ENCODE measurements at regions not wholly inside any gene's neighbourhood (a gene's known extent, or its start where the extent isn't known, plus 50 kb on each side); places are given as distances from the start of the nearest gene placed in this dataset.

GRCh38 chr6:14964556-14965270 lies 281.2 kb upstream of the JARID2 start:
- no peak for DNase-seq (ENCODE audit: low read depth in 2 of 2)

DNA sequence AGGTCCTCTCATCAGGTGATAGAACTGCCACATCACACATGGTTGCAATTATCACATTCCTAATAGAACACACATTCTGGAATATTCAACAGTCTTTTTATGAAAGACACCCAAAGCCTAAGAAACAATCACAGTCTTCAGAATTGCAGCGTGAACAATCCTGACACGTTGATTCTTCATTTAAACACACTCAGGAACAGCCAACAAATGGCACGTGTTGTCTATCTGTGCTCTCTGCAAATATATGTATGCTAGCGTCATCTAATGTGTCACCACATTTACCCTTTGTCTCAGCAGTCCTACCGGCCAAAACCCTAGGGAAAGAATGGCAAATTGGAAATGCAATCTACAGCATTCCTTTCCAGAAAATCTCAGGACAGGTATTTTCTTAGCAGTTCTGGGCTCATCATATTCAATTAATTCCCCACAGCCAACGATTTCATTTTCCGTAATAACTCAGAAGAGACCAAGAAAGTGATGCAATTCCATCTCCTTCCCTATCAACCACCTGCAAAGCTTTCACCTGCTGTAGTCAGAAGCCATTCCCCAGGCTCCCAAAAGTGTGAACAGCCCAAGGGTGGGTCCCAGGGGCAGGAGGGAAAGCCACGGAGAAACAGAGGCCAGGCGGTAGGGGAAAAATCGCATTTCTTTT lies 280.3 kb upstream of the JARID2 start:
- DNase-seq (ENCODE audit: low read depth in 2 of 2): no peak

GRCh38 chr6:14966096-14966905 lies 279.6 kb upstream of the JARID2 start:
- DNase-seq (ENCODE audit: low read depth in 2 of 2): no peak

DNA sequence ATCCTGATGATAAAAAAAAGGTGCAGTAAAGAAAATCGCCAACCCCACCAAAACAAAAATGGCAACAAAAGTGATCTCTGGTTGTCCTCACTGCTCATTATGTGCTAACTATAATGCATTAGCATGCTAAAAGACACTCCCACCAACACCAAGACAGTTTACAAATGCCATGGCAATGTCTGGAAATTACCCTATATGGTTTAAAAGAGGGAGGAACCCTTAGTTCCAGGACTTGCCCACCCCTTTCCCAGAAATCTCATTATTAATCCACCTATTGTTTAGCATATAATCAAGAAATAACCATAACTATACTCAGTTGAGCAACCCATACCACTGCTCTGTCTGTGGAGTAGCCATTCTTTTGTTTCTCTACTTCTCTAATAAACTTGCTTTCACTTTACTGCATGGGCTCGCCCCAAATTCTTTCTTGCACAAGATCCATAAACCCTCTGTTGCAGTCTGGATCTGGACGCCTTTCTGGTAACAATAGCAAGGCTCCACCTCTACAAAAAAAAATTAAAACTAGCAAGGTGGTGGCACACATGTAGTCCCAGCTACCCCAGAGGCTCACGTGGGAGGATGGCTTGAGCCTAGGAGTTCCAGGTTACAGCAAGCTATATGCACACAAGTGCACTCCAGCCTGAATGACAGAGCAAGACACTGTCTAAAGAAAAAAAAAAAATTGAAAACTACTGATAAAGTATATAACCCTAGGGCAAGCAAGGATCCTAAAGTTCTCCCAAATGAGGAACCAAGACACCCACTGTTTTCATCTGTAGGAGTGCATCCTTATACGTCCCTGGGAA lies 278.8 kb upstream of the JARID2 start:
- no peak for DNase-seq (ENCODE audit: low read depth in 2 of 2)

DNA sequence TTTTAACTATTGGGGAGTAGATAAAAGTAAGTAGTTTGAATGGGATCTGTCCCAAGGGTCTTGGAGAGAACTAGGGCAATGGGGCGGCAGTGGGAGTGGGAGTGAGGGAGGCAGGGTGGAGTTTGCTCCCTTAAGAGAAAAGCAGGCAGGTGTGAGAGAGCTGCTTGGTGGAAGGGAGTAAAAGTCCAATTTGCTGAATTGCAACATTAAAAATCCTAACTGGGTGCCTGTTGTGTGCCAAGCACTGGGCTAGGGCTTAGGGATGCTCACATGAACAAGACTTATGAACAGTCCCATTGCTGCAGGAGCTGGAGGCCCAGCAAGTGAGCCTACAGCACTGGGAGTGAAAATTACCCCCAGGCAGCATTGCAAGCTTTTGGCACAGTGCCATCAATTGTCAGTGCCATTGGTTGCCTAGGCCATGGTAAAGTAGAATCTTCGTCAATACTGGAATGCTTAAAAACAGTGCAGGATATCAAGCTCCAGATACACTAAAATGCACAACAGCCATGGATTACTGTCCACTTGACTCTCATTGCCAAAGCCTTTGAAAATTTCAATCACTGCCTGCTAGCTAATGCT lies 277.7 kb upstream of the JARID2 start:
- DNase-seq (ENCODE audit: low read depth in 2 of 2): no peak

DNA sequence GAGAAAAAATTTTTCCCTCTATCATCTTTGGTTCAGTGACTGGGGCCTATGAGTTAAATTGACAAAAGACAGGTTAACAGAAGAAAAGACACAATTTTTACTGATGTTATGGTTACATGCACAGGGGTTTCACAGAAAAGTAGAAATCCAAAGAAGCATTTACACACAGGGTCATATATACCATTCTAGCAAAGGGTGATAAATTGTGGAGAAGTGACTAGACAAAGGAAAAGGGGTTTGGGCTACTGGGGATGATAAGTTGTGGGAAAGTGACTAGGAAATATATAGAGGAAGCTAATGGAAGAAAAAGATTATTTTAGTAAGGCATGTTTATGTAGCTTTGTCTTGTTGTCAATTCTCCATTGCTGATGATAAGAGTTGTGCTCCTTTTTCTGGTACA lies 276.7 kb upstream of the JARID2 start:
- DNase-seq (ENCODE audit: low read depth in 2 of 2): no peak

GRCh38 chr6:14972379-14973067 lies 273.3 kb upstream of the JARID2 start:
- no peak for DNase-seq (ENCODE audit: low read depth in 2 of 2)

- no peak for DNase-seq (ENCODE audit: low read depth in 2 of 2)
These were observed 271.5 kb upstream of the JARID2 start for GRCh38 chr6:14974372-14974771.

DNA sequence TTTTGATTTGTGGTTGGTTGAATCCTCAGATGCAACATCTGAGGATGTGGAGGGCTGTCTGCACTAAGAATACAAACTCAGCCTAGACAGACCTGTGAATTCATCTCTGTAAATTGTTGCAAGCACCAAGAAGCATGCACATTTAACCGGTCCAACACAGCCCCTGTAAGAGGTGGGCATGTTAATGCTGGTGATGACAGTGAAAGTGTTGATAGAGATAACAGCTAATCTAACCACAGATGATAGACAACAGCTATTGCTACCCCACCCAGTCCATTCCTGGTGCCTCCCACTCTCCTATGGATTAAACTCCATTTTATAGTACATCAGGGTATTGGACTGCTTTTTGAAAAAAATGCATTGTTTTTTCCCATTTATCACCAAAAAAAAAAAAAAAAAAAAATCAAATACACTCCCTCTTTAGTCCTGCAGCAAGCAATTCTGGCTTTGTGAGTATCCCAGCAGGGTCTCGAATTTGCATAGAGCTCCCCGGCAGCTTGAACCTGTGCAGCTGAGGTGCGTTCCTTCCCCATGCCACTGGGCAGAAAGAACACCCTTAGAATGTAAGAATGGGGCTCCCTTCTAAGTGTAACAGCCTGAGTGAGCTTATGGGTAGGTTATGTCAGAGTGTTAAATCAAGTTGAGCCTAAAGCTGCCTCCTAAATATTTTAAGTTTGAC lies 270.9 kb upstream of the JARID2 start:
- DNase-seq (ENCODE audit: low read depth in 2 of 2): no peak

DNA sequence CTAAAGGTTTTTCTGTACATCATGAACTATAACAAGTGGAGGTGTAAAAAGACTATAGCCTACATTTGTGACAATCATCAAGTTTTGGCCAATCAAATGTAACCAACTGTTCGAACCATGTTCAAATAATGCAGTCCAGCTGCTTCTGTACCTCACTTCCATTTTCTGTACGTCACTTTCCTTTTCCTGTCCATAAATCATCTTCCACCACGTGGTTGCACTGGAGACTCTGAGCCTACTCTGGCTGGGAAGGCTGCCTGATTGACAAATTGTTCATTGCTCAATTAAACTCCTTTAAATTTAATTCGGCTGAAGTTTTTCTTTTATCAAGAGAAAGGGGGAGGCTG lies 270.4 kb upstream of the JARID2 start:
- no peak for DNase-seq (ENCODE audit: low read depth in 2 of 2)

- no peak for DNase-seq (ENCODE audit: low read depth in 2 of 2)
These were observed 268.0 kb upstream of the JARID2 start for GRCh38 chr6:14977747-14978382.

DNA sequence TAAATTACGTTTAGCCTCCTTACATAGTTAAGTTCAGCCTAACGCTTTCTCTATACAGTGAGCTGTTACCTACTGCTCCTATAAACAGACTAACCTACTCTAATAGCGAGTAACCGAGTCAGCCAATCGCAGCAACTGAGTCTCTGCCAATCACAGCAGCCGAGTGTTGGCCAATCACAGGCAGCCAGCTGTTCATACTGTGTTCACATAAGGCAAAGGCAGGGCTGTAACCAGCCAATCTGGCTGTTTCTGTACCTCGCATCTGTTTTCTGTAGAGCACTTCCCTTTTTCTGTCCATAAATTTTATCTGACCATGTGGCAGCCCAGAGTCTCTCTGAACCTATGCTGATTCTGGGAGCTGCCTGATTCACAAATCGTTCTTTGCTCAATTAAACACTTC lies 263.9 kb upstream of the JARID2 start:
- DNase-seq (ENCODE audit: low read depth in 2 of 2): no peak

GRCh38 chr6:14983599-14984518 lies 262.0 kb upstream of the JARID2 start:
- no peak for DNase-seq (ENCODE audit: low read depth in 2 of 2)

DNA sequence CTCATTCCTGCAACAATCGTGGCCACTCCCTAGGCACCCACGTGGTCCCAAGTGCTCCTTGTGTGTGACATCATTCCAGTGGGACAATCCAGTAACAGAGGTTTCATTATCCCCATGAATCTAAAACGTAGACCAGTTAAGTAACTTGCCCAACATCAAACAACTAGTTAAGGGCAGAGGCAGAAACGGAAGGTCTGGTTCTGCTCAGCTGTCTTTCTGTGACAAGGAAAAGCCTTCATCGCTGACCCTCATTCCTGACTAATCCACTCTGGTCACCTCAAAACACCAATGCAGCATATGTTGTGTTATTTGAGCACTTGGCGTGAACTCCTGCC lies 261.4 kb upstream of the JARID2 start:
- DNase-seq (ENCODE audit: low read depth in 2 of 2): no peak

DNA sequence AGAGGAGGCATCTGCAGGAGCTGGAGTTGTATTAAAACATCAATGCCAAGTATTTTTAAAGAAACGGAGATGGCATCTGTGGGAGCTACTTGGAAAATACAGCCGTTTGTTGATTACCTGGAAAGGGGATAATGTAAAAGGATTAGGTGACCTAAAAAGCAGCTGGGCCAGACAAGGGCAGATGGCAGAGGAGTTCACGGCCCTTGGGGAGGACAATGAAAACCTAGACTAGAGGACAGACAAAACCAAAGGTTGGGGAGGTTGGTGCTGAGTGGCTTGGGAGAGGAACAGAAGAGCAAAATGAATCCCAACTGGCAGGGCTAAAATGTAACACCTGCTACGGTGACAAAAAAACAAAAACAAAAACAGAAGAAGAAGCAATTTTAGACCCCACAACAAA lies 260.5 kb upstream of the JARID2 start:
- no peak for DNase-seq (ENCODE audit: low read depth in 2 of 2)

DNA sequence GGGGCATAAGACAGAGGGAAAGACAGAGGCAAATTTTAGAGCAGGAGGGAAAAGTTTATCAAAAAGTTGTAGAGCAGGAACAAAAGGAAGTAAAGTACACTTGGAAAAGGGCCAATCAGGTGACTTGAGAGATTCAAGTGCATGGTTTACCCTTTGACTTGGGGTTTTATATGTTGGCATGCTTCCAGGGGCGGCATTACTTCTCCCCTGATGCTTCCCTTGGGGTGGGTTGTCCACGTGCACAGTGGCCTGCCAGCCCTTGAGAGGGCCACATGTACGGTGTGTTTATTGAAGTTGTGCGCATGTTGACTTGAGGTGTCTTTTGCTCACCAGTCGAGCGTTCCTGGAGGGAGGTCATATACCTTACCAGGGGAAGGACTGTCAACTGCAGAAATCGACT lies 259.5 kb upstream of the JARID2 start:
- no peak for DNase-seq (ENCODE audit: low read depth in 2 of 2)

DNA sequence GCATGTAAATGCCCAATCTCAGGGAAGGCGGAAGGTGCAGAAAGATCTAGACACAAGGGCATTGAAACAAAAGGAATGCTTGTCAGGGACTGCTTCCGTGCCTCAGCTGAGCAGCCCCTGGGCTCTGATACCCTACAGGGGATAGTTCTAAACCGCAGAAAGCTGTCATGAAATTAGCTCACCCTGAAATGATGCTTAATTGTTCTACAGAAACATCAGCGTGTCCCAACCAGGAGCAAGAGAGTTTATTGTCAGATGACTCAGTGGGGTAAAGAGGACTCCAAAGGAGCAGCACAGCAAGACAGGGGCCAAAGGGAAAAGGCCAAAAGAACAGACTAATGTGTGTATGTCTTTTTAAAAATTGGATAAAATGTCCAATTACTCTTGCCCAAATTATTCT lies 258.4 kb upstream of the JARID2 start:
- no peak for DNase-seq (ENCODE audit: low read depth in 2 of 2)

DNA sequence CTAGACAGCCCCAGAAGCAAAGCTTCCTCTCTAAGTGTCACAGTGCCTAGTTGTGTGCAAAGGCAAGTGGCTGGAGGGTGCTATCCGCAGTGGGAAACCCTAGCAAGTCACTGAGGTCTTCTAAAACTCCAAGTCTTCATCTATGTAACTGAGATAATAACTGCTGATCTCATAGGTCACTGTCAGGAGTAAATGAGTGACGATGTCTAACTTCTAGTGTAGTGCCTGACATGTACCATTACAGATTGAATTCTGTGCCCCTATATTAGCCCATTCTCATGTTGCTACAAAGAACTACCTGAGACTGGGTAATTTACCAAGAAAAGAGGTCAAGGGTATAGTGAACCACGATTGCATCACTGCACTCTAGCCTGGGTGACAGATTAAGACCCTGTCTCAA lies 253.5 kb upstream of the JARID2 start:
- no peak for DNase-seq (ENCODE audit: low read depth in 2 of 2)

- DNase-seq (ENCODE audit: low read depth in 2 of 2): no peak
These were observed 250.7 kb upstream of the JARID2 start for GRCh38 chr6:14995208-14995607.

Data from stimulated activated CD8-positive, alpha-beta memory T cell treated with anti-CD3 and anti-CD28 coated beads, Interleukin-15, amount 100 ng/mL, for 4 hours (primary cell).